GM12892 (cell line): ENCODE measurements at regions not wholly inside any gene's neighbourhood (a gene's known extent, or its start where the extent isn't known, plus 50 kb on each side); places are given as distances from the start of the nearest gene placed in this dataset.

Experiments used
- POLR2A ChIP-seq: IDR thresholded peaks from 2 replicates; pipeline ENCODE4 v1.6.1; 2011; ENCODE audit warnings: low read depth, low read length, control low read depth
- POLR2AphosphoS5 ChIP-seq: IDR thresholded peaks from 2 replicates; pipeline ENCODE4 v1.6.1; 2011; ENCODE audit warnings: low read depth, low read length, control low read depth
- TAF1 ChIP-seq: IDR thresholded peaks from 2 replicates; pipeline ENCODE4 v1.6.1; 2011; ENCODE audit warnings: low read depth, mild to moderate bottlenecking, control low read depth, low read length, borderline replicate concordance

- TF ChIP-seq POLR2AphosphoS5, result no peak
- no peak for TF ChIP-seq TAF1
- TF ChIP-seq POLR2A, result no peak
Measured at GRCh38 chr12:125954362-125954761, 889.1 kb downstream of the AACS start.
